Osteoblast (primary cell): ENCODE measurements at regions not wholly inside any gene's neighbourhood (a gene's known extent, or its start where the extent isn't known, plus 50 kb on each side); places are given as distances from the start of the nearest gene placed in this dataset.
"Not testable (repeated sequence)": the region's sequence is repeated elsewhere in the genome, so short reads cannot be mapped to it uniquely, and the experiment has no call there.

Source experiments
- DNase-seq: peaks from one replicate; pipeline ENCODE4 v3.0.0; 2011; ENCODE audit warnings: low spot score, mixed read lengths; ENCODE audit not compliant: insufficient read length; ENCODE audit errors: missing footprints
- H2AFZ ChIP-seq: 2 replicates; pipeline ENCODE4 v1.6.0; 2011; ENCODE audit warnings: mild to moderate bottlenecking, low read length
- H3K27ac ChIP-seq: 2 replicates; pipeline ENCODE4 v1.5.1; 2011; ENCODE audit warnings: mild to moderate bottlenecking, low read depth, low read length, moderate library complexity
- H3K27me3 ChIP-seq: 2 replicates; pipeline ENCODE4 v1.6.0; 2012; ENCODE audit warnings: mild to moderate bottlenecking, control low read depth, inconsistent platforms, low read length, moderate library complexity; ENCODE audit not compliant: insufficient read depth
- H3K36me3 ChIP-seq: 2 replicates; pipeline ENCODE4 v1.5.1; 2011; ENCODE audit warnings: mild to moderate bottlenecking, low read length, control low read depth, moderate library complexity; ENCODE audit not compliant: insufficient read depth
- H3K4me1 ChIP-seq: 2 replicates; pipeline ENCODE4 v1.5.1; 2011; ENCODE audit warnings: mild to moderate bottlenecking, low read length, control low read depth, moderate library complexity; ENCODE audit not compliant: insufficient read depth
- H3K4me2 ChIP-seq: 2 replicates; pipeline ENCODE4 v1.6.0; 2011; ENCODE audit warnings: mild to moderate bottlenecking, low read length; ENCODE audit not compliant: insufficient read depth
- H3K4me3 ChIP-seq: fragments of 200-600 bp; sonication (generic); 3 replicates; pipeline ENCODE4 v1.5.1; 2012; ENCODE audit warnings: mild to moderate bottlenecking, low read length, inconsistent platforms; ENCODE audit not compliant: insufficient read depth
- H3K79me2 ChIP-seq: 2 replicates; pipeline ENCODE4 v1.6.0; 2012; ENCODE audit warnings: mild to moderate bottlenecking, low read length, control low read depth, inconsistent platforms; ENCODE audit not compliant: insufficient read depth
- H3K9me3 ChIP-seq: 2 replicates; pipeline ENCODE4 v1.5.1; 2011; ENCODE audit warnings: low read depth, low read length, control low read depth
- H4K20me1 ChIP-seq: 2 replicates; pipeline ENCODE4 v1.6.0; 2012; ENCODE audit warnings: mild to moderate bottlenecking, low read length, control low read depth; ENCODE audit not compliant: insufficient read depth
- CTCF ChIP-seq: IDR thresholded peaks from 2 replicates; pipeline ENCODE4 v1.5.1; 2011; ENCODE audit warnings: mild to moderate bottlenecking, low read depth, low read length, moderate library complexity; ENCODE audit errors: extremely low read depth

DNA sequence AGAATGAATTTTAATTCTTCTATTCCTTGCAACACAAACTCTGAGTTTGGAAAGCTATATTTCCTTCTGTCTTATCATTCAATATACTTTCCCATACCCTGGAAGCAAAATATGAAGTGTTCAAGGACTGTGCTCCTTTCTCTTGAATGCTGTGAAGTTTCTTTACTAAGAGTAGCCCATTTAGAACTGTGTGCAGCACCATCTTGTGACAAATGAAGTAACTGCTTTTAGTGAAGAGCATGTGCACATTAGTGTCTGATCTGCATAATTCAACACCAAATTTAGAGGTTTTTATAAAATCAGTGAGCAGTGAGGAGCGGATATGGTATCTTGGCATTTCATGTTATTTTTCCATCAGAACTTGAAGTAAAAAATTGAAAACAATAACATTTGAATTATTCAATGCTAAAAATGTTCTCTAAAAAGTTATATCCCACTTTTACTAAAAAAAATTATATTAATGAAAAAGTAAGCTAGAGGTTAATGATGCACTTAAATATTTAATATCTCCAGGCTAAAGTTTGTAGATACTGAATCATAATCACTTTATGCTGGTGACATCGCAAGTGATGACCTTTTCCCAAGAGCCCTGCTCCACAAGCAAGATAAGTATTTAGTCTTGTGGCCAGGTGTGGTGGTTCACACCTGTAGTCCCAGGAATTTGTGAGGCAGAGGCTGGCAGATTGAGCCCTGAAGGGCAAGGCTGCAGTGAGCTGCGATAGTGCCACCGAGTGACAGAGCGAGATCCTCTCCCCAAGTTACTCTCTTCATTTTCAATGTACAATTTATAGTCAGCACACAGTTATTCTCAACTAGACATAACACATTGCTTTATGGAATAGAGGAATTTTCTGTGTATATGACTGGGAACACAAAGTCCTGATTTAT lies 108.8 kb upstream of the PCLO start:
- Histone ChIP-seq H3K27me3 (no peaks in the 10 kb centered on the region), H3K9me3 (no peaks in the 10 kb centered on the region), H4K20me1 (no peaks in the 10 kb centered on the region), H3K4me3 (no peak overlapping the region), H3K4me1 (no peaks in the 10 kb centered on the region), H3K4me2 (no peak overlapping the region), H3K36me3 (no peaks in the 10 kb centered on the region), H3K79me2 (no peaks in the 10 kb centered on the region), H3K27ac (no peak overlapping the region), H2AFZ (no peak overlapping the region)
- no peak for DNase-seq
- TF ChIP-seq CTCF = peak; percentile 22

DNA sequence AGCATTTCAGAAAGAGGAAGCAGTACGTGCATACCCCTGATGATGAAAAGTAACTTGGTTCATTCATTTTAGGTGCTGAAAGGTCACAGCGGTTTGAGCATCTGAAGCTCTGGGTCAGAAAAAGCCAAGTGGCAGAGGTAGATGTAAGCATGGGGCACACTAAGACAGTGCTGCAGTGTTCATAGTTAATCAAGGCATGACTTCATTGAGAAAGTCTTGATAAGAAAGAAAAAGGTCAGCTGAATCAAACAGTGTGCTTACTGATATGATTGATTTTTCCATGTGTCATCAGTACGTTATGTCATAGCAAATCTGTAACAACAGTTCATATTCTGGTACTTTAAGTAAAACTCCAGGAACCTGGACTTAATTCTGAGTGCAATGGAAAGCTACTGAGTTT lies 107.7 kb upstream of the PCLO start:
- Histone ChIP-seq H3K4me3 (no peak overlapping the region), H2AFZ (no peak overlapping the region), H3K9me3 (no peaks in the 10 kb centered on the region), H3K4me2 (no peak overlapping the region), H3K36me3 (no peaks in the 10 kb centered on the region), H3K27me3 (no peaks in the 10 kb centered on the region), H4K20me1 (no peaks in the 10 kb centered on the region), H3K27ac (no peak overlapping the region), H3K4me1 (no peaks in the 10 kb centered on the region), H3K79me2 (no peaks in the 10 kb centered on the region)
- no peak for DNase-seq
- TF ChIP-seq CTCF = no peak

DNA sequence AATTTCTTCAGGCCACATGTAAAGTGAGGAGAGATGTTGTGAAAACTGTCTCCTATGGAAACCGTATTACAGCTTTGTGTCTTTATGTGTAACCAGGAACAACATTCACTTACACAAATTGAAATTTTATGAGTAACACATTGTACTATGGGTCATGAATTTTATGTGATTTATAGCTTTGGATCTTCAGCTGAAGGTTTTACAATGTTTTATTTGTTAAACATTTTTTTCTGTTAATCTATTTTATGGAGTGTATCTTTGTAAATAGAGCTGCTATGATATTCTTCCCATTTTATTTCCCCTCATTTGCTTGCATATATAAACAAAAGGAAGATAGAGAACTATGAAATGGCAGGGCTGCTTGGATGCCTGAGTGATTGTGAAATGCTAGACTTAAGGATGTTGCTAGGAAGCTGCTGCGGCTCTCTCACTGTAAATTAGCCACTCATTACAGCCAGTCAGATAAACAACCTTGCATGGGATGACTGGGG lies 104.5 kb upstream of the PCLO start:
- H3K79me2 ChIP-seq = no peaks in the 10 kb centered on the region
- no peak for TF ChIP-seq CTCF
- no peaks in the 10 kb centered on the region for H3K27me3 ChIP-seq
- no peak for DNase-seq
- no peaks in the 10 kb centered on the region for H3K9me3 ChIP-seq
- no peaks in the 10 kb centered on the region for H3K4me1 ChIP-seq
- H4K20me1 ChIP-seq = no peaks in the 10 kb centered on the region
- no peak overlapping the region for H3K4me3 ChIP-seq
- H2AFZ ChIP-seq = no peak overlapping the region
- no peak overlapping the region for H3K4me2 ChIP-seq
- H3K27ac ChIP-seq = no peak overlapping the region
- no peaks in the 10 kb centered on the region for H3K36me3 ChIP-seq

DNA sequence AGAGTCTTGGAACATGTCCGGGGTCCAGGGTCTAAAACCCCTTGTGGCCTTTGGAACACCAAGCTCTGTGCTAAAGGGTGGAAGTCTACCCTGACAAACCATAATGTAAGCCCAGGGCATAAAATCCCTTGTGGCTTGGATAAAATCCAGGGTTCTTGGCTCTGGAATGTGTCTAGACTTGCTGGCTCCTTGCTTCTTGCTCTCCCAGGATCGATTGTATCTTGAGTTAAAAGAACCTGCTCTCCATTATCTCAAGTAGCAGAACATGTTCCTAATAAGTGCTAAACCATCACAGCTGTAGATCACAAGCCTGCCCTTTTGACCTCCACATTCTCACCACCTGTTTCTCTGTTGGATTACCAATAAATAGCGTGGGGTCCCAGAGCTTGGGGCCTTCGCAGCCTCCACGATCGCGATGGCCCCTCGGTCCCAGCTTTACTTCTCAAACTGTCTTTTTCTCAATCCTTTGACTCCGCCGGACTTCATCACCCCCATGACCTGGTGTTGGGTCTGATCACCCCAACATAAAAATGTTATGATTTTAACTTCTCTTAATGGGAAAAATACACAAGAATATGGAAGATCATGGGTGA lies 100.9 kb upstream of the PCLO start:
- H3K27ac ChIP-seq, DNase-seq, H3K4me1 ChIP-seq, H3K27me3 ChIP-seq, H4K20me1 ChIP-seq, H3K36me3 ChIP-seq, H3K79me2 ChIP-seq, H3K4me2 ChIP-seq, H2AFZ ChIP-seq, H3K4me3 ChIP-seq, H3K9me3 ChIP-seq: not testable (repeated sequence)
